ENCODE measurements at regions not wholly inside any gene's neighbourhood (a gene's known extent, or its start where the extent isn't known, plus 50 kb on each side); places are given as distances from the start of the nearest gene placed in this dataset.

DNA sequence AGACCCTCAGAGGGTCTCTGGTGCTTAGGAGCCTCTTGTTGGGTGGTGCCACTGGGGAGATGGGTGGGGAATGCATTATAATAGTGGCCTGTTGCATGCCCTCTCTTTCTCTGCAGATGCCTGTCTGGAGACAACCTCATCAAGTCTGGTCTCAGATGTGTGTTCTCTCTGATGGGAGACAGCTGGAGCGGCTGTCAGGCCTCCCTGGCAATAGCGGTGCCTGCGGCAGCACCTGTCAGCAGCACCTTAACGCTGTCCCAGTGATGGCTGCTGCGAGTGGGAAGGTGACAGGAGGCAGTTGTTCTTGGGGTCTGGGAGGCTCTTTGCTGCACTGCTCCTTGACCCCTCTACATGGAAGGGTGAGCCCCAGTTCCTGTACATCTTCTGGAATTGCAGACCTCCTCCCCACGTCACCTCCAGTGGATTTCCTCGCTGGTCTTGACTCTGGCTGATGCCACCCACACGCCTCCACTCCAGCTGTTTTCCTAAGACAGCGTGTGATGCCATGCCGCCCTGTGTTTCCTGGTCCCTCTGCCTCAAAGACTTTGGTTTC lies 63.3 kb upstream of the BLCAP start:
- TF ChIP-seq CTCF (IDR thresholded peaks at IDR 0.05) (no peak), POLR2A (IDR thresholded peaks at IDR 0.05) (no peak)

Measured in esophagus squamous epithelium (tissue), 4 donors.